ENCODE measurements at regions not wholly inside any gene's neighbourhood (a gene's known extent, or its start where the extent isn't known, plus 50 kb on each side); places are given as distances from the start of the nearest gene placed in this dataset.

DNA sequence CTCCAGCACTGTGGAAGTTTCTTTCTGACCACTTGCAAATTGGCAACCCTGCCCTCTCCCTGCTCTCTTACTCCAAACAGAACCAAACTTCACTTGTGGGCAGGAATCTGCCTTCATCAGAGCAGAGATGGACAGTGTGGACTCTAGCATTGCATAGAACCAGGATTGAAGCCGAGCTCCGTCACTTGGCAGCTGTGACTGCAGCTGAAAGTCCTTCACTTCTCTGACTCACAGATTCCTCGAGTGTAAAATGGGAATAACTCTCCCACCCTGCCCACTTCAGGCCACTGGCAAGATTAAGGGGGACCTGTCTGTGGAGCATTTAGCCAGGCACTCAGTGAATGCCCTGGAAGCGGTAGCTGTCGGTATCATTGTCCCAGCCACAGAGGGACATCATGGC lies 75.7 kb upstream of the ZBTB40 start:
- TF ChIP-seq, protein P1, sequence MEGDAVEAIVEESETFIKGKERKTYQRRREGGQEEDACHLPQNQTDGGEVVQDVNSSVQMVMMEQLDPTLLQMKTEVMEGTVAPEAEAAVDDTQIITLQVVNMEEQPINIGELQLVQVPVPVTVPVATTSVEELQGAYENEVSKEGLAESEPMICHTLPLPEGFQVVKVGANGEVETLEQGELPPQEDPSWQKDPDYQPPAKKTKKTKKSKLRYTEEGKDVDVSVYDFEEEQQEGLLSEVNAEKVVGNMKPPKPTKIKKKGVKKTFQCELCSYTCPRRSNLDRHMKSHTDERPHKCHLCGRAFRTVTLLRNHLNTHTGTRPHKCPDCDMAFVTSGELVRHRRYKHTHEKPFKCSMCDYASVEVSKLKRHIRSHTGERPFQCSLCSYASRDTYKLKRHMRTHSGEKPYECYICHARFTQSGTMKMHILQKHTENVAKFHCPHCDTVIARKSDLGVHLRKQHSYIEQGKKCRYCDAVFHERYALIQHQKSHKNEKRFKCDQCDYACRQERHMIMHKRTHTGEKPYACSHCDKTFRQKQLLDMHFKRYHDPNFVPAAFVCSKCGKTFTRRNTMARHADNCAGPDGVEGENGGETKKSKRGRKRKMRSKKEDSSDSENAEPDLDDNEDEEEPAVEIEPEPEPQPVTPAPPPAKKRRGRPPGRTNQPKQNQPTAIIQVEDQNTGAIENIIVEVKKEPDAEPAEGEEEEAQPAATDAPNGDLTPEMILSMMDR (IDR thresholded peaks at IDR 0.05) = no peak
- no peak for TF ChIP-seq POLR2AphosphoS5 (IDR thresholded peaks at IDR 0.05)
